SIG-M5 treated with dmso at 0.1 percent for 504 hours (cell line): ENCODE measurements at regions not wholly inside any gene's neighbourhood (a gene's known extent, or its start where the extent isn't known, plus 50 kb on each side); places are given as distances from the start of the nearest gene placed in this dataset.

Source experiments
- DNase-seq: peaks from one replicate; lab custom pipeline; 2025; ENCODE audit not compliant: unreplicated experiment; lab: John Stamatoyannopoulos, UW

DNA sequence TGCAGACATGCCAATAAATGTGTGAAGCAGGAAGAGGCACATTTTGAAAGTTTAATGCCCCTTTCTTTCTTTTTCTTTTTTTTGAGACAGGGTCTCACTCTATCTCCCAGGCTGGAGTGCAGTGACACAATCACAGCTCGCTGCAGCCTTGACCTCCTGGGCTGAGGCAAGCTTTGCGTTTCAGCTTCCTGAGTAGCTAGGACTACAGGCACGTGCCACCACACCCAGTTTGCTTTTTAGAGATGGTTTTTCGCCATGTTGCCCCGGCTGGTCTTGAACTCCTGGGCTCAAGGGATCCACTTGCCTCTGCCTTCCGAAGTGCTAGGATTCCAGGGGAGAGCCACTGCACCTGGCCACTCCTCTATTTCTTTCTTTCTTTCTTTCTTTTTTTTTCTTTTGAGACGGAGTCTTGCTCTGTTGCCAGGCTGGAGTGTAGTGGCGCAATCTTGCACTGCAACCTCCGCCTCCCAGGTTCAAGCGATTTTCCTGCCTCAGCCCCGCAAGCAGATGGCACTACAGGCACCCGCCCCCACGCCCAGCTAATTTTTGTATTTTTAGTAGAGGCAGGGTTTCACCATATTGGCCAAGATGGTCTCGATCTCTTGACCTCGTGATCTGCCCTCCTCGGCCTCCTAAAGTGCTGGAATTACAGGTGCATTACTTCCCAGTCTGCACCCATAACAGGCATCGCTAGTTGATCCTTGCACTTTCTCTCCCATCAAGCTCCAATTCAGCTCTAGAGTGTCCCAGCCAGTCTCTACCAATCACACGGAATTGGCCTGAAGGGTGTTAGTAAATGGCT, 77.5 kb upstream of the RUNX3 start:
- DNase-seq, result peak; percentile 42

DNA sequence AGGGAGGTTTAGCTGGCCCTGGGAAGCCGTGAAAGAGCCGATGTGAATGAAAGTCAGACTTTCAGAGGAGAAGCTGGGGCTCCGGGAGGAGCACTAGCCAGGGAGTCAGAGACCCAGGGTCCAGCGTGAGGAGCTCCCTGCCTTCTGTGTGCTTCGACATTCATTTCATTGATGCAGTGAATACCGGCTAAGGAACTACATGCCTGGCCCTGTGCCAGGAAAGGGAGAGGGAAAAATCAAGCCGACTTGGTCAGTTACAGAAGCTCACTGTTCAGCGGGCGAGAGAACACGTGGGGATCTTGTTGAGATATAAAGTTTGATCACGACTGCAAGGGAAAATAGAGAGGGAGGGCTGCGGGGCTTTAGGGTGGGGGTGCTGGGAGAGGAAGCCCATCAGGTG, 76.7 kb upstream of the RUNX3 start:
- DNase-seq, result no peak

DNA sequence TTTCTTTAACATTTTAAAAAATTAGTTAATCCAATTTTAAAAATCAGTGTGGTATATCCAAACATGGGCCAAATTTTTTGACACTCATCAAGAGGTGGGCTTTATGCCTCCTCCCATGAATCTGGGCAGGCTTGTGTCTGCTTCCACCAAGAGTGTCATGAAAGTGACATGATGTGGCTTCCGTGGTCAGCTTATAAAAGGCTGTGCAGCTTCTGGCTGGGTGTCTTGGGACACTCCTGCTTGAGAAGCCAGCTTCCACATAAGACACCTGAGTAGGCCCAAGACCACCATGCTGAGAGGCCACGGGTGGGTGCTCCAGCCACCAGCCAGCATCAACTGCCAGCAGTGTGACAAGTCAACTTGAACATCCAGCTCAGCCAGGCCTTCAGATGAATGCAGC, 74.3 kb upstream of the RUNX3 start:
- no peak for DNase-seq

DNA sequence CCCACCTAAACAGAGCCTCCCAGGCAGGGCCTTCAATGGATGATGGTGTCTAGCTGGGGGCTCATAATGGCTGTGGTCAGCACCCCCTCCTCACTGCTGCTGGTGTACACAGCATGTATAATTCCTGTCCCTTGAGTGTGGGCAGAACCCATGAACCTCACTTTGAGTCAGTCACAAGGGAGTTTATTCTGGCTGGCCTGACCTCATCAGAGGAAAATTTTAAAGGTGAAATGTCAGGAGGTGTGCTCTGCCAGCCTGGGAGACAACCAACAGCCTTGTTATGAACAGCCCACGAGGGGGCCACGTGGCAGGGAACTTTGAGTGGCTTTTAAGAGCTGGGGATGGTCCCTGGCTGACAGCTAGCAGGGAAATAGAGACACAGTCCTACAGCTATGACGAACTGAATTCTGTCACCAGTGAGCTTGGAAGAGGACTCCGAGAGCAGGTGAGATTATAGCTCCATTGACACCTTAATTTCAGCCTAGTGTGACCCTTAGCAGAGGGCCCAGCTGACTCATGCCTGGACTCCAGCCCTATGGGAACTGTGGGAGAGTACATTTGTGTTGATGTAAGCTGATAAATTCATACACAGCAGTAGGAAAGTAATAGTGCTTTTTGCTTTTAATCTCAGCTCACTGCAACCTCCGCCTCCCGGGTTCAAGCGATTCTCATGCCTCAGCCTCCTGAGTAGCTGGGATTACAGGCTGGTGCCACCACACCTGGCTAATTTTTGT, 73.5 kb upstream of the RUNX3 start:
- DNase-seq, result no peak

DNA sequence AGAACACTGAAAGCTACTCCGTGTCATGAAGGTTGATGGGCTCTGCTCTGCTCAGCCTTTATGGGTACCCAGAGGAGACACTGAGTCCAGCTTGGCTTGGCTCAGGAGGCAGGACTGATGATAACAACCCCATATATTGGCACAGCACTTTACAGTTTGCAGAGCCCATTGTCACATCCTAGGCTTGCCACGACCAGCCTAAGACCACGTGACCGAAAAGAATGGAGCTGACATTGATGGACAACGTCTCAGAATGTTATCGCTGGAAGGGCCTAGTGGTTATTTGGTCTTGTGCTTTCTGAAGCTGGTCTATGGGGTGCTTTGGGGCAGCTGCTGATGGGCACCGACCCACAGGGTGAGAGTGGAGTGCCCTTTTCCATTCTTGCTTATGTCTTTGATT, 72.9 kb upstream of the RUNX3 start:
- DNase-seq, result no peak

DNA sequence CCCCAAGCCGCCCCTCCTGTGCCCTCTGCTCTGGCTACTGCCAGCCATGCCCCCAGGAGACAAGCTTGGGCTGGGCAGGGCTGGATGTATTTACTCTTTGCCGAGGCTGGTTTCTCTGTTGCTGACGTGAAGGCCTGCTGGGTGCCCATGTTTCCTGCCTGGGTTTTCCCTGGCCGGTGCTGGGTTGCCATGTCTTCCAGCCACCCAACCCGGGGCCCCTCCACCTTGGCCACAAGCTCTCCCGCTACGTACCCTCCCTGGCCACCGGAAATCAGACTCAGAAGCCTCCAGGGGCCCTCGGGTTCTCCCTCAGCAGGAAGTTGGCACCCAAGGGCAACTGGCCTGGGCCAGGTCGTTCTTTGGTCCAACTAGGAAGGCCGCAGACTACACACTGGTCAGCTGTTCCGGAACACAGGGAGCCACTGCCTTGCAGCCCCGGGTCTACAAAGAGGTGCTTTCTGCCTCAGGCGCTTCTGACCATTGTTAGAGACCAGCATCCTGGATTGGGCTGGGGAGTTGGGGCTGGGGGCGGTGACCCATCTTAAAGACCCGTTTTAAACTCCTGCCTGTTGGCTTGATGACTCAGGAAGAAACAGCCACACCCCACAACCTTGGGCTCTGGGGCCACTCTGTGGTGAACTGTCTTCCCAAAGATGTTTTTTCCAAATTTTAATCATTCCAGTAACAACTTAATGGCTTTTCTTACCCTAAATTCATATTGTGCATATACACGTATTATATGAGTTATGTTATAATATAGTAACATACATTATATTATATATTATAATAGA, 71.2 kb upstream of the RUNX3 start:
- no peak for DNase-seq

DNA sequence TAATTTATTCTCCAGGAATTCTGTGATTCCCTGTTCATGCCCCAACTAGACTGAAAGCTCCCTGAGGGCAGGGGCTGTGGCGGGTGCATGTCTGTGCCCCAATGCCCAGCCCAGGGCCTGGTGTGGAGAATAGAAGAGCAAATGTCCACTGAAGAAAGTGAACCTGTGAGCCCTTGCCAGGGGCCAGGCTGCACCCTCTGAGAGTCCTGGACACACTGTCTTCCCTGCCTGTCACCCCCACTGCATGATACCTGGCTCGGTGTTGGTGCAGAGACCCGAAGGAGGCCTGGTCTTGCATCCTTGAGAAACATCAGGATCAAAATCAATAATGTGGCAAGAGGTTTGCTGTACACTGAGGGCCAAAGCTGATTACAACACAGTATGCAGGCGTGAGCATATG, 69.8 kb upstream of the RUNX3 start:
- no peak for DNase-seq

DNA sequence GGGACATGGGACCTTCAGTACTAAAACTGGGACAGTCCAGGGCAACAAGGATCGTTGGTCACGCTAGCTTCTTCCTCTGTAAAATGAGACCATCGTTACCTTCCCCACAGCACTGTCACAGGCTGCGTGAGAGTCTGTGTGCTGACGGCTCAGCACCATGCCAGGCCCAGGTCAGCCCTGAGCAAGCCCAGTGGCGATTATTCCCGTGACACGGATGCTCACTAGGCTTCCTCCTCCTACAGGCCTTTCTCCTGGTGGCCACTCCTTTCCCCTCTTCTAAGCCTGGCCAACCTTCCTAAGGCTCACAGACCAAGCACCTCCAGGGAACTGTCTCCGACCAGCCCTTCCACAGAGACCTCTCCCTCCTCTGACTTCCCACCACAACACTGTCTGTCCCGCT, 69.3 kb upstream of the RUNX3 start:
- no peak for DNase-seq

DNA sequence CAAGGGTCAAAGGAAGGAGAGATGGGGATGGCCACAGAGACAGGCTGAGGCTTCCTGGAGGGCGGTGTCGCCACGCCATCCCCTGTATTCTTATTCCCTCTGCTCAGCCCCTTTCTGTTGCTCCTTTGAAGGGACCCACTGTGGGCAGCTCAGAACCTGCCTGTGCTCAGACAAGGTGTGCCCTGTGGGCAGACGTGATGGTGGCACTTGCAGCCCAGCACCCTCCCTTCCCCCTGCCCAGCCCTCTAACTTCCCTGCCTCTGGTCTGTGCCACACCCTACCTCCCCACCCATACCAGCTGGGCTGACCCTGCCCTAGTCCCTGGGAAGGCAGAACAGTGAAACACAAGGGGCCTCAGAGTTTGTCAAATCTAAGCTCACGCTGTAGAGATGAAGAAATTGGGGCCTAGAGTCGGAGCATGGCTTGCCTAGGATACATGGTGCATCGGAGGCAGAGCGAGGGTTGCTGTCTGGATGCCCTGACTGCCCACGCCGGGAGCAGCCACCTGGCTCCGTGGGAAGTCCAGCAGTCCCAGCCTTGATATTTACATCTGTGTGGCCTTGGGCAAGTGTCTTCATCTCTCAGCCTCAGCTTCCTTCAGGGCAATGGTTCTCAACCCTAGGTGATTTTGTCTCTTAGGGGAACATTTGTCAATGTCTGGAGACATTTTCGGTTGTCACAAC, 68.6 kb upstream of the RUNX3 start:
- DNase-seq, result no peak

DNA sequence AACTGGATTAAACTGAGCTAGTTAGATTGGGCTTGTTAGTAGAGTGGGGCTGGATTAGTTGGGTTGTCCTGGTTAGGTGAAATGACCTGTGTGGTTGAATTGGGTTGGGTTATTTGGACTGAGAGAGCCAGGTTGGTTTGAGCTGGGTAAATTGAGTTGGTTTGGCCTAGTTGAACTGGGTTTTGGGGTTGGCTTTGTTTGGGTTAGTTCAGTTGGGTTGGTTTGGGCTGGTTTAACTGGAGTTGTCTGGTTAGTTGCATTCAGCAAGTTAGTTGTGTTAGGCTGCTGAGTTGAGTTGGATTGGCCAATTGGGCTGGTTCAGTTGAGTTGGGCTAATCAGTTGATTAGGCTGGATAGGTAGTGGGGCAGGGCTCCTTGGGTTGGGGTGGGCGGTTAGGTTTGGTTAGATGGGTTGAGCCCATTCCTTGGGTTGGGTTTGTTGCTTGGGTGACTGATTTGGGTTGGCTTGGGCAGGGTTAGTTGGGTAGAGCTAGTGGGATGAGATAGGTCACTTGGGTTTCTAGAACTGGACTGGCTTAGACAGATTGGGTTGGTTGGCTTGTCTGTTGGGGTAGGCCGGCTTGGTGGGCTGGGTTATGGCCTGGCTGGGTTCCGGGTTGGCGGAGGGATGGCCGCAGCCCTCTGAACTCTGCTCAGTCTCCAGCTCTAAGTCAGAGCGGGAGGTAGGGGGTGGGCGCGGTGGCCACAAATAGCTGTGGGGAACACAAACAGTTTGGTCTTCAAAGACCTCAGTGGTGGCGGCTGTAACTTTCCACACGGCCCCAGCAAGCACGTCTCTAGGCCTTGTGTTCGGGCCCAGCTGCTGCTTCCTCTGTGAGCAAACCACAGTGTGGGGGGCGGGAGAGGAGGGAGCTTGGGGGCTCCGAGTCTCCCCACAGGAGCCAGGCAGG, 67.2 kb upstream of the RUNX3 start:
- DNase-seq, result no peak

DNA sequence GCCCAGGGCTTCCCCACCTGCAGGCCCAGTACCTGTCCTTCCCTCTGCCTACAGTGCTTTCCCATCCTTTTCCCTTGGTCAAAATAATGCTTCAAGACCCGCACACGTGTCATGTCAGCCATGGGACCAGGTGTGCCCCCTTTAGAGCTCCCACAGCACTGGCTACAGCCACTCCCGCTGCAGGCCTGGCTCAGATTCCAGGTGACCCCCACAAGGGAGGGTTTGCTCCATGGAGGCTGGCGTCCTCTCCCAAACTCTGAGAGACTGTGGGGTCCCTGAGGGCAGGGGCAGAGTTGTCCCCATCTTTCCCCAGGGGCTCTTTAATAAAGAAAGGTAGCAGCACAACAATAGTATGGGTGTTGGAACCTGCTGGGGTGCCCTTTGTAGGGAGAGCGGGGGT, 66.4 kb upstream of the RUNX3 start:
- DNase-seq, result no peak

DNA sequence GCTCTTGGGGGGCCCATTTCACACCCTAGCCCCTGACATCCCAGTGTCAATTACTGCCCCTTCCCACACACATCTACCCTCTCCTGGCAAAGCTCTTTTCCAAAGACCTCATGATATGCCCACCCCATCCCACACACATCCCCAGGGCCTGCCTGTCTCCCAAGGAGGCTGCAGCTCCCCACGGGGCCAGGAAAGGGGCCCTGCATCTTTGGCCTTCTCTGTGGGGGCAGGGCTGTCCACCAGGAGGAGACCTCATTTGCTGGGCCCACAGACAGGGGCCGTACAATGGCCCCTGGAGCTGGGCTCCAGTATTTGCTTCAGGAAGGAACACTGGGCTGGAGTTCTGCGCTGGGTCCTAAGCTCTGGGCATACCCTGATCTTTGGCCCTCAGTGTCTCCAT, 65.6 kb upstream of the RUNX3 start:
- DNase-seq, result no peak

DNA sequence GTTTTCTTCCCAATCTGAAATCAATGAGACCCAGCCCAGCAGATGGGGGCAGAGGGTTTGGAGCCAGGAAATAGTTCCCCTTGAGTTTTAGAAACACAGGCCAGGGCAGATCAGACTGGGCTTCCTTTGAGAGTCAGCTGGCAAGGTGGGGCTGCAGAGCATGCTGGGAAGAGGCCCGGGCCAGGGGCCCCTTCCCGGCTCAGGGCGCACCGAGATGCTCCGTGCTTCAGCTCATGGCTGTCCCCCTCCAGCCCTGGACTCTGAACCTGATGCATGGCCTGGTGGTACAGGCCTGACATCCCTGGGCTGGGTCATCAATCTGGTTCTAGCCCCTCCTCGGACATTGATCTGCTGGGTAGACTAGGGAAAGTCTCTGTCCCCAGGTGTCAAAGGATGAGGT, 65.1 kb upstream of the RUNX3 start:
- DNase-seq, result no peak

DNA sequence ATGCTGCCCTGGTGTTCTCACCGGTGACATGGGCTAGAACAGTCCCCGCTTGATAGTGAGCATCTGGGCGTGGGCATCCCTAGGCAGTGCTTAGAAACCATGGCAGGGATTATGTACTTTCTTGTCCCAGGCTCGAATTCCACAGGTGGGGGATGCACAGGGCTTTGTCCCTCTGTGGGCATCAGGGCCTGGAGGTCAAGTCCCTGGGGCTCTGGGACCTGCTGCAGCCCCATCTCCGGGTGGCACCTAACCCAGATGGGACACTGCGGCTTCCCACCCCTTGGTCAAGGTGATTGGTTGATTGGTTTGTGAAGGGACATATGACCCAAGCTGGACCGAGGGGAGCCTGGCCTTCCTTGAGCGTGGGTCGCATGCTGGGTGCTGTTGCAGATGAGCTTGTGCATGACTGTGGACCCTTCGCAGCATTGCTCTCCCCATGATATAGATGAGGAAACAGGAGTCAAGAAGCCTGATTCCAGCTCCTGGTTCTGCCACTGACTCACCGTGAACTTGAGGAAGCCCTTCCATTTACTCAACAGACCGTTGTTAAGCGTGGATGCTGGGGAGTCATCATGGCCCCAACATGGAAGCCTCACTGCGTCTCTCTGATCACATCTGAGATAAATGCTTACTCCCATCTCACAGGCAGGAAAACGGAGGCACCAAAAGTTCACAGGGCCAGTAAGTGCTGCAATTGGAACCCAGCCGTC, 64.0 kb upstream of the RUNX3 start:
- no peak for DNase-seq

DNA sequence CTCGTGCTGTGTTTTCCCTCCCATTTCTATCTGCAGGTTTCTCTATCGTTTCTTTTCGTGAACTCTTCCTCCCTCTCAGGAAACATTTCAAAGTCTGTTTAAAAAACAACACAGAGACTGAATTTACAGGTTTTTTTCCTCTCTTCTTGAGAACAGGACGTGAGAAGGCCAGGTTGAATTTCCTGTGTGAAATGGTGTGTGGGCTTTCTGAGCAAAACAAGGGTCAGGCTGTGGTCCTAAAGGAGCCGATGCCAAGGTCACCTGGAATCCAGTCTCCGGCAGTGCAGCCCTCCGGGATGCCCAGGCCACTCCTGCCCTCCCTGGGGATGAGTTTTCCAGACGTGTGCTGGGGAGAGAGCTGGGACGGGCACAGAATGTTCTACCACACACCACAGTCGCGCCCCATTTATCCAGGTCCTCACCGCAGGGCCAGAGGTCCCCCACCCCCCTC, 62.7 kb upstream of the RUNX3 start:
- DNase-seq, result no peak

DNA sequence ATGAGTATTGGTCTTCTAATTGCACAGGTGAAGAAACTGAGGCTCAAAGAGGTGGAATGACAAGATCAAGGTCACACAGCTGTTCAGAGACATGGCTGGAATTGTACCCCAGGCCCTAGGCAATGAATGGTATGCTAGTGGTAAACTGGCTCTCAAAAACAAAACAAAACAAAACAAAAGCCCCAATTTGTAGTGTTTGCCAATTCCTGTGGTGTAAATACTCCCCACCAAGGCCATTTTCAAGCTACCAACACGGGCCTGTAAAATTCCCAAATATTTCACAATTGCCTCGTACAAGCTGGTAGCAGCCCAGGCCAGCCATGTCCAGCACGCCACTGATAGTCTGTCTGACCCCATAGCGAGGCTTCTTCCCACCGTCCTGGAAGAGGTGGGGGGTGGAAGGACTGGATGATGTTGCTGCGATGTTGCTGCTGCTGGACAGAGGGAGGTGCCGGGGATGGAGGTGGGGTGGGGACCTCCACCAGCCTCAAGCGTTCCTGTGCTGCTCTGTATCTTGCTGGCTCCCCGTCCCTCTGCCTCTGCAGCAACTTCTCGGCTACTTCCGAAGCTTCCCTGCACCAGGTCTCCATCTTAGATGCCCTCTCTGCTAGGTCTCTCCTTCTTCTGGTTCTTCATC, 62.2 kb upstream of the RUNX3 start:
- DNase-seq, result no peak

DNA sequence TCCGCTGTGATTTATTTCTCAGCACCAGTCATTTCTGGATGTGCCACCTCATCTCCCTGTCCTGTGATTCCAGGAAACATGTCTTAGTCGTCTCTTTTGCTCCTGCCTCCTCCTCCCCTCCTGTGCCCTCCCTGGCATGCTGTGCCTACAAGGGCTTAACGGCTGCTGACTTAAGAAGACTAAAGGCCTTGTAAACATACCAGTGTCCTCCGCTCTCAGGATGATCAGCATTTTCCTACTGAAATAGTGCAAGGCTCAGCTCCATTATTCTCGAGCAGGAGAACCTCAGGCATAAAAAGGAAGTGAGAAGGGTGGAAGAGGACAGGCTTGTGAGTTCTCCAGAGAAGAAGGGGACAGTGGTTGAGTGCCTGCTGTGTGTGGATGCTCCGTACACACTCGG, 61.6 kb upstream of the RUNX3 start:
- DNase-seq, result no peak

DNA sequence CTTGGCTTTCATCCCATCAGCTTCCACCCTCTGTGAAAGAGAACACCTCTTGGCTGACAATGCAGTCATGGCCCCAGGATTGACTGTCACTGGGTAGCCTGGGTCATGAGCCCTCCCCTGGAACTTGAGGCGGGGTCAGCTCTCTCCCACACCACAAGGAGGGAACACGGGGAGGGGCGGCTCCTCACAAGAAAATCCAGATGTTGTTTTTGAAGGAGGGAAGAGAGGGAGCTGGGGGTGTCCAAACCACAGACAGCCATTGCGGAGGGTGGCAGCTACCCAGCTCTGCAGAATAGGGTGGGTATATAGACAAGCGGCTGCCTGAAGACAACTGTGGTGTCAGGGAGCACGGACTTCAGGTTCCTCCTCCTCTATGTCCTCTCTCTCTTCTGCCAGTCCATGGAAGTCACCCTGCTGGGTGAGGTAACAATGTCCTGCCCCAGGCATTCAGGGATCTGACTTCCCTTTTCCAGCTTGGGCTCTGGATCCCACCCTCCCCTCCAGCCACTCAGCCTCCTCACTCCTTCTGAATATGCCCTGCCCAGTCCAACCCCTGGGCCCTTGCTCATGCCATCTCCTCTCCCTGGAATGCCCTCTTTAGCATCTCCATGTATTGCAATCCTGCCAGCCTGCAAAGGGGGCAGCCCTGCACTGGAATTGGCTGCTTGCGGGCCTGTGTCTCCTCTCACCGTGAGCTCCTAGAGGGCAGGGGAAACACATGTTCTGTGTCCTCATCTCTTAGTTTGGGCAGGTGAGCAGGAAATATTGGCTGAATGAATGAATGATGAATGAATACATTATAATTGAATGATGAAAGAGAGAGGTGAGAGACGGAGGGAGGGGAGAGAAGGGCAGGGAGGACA, 60.9 kb upstream of the RUNX3 start:
- DNase-seq, result no peak
